HG02981 (cell line): ENCODE measurements at regions not wholly inside any gene's neighbourhood (a gene's known extent, or its start where the extent isn't known, plus 50 kb on each side); places are given as distances from the start of the nearest gene placed in this dataset.
A peak's percentile ranks its signal among the peaks of the same experiment; 100 is the strongest.
"Not testable (repeated sequence)": the region's sequence is repeated elsewhere in the genome, so short reads cannot be mapped to it uniquely, and the experiment has no call there.

Source experiments
- ATAC-seq: cut with Tn5 transposase; IDR thresholded peaks from one replicate; pipeline ENCODE4 v1.9.1; 2021; ENCODE audit warnings: mild to moderate bottlenecking, moderate library complexity; ENCODE audit not compliant: unreplicated experiment

- ATAC-seq = no peak
These were observed 76.9 kb upstream of the YWHAQ start for GRCh38 chr2:9707611-9708160.

DNA sequence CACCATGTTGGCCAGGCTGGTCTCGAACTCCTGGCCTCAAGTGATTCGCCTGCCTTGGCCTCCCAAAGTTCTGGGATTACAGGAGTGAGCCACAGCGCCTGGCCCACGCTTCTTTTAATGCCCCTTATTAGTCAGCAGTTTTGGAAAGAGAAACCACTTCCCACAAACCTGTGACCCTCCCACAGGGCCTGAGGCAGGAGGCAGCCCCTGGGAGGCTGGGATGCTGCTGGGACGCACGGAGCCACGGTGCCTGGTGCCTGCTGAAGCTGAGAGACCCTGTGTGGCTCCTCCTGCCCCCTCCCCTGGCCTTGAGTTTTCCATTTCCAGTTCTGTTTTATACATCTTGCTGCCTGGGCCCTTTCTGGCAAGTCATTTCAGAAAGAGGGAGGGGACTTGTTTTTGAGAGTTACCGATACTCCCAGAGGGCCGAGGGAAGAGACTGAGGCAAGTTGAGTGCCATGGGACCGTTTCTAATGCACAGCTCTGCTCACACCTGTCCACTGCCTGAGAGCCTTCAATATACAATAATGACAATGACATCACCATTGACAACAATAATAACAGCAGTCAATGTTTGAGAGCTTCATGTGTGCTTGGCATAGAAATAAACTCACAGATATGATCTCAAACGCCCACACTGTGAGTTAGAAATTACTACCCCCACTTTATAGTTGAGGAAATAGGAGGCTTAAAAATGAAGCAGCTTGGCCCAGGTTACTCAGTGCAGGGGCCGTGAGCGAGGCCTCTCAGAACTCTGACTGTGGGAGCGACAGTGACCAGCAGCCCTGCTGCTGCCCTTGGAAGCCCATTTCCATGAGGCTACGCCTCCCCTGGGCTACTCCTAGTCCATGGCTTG, 78.1 kb upstream of the YWHAQ start:
- peak; percentile 57 for ATAC-seq

DNA sequence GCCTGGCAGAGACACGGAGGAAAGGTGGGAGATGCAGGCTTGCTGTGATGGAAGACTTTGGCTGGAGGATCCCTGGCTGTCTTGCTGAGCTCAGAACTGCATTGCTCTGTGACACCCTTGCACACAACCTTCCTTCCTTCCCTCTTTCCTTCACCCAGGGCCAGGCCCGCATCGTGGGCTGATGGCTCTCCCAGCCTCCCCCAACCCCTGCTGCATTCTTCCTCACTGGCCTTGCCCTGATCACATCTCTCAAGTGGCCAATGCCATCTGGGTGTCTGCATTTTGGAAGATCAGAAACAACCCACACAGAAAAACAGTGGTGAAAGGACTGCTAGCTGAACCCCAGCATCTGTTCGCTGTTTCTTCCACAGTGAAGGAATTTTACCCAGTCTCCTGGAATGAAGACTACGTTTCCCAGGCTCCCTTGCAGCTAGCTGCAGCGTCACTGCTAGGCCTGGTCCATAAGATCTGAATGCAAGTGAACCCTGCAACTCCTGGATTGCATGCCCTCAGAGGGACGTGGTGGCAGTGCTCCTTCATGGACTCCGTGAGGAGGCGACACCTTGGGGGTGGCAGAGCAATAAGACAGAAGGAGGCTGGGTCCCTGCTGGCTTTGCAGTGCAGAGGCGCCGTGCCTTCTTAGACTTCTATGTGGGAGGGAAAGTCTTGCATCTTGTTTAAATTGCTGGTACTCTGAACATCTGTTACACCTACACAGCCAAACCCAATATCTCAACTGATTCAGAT, 78.9 kb upstream of the YWHAQ start:
- ATAC-seq = no peak

DNA sequence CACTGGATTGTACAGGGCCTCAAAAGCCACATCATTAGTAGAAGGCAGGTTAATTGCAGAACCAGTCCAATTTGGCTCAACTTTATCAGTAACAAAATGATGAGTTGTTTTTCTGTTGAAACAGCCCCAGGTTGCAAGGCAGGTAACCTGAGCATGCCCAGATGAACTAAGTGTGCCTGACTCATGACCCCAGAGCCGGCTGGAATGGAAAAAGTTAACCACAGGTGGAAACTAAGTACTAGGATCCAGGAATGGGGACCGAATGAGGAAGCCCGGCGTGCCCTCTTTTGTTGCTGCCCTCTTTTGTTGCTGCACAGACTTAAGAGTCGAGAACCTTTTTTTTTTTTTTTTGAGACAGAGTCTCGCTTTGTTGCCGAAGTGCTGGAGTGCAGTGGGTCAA, 79.5 kb upstream of the YWHAQ start:
- ATAC-seq = no peak

GRCh38 chr2:9712263-9712662, 81.5 kb upstream of the YWHAQ start:
- no peak for ATAC-seq

DNA sequence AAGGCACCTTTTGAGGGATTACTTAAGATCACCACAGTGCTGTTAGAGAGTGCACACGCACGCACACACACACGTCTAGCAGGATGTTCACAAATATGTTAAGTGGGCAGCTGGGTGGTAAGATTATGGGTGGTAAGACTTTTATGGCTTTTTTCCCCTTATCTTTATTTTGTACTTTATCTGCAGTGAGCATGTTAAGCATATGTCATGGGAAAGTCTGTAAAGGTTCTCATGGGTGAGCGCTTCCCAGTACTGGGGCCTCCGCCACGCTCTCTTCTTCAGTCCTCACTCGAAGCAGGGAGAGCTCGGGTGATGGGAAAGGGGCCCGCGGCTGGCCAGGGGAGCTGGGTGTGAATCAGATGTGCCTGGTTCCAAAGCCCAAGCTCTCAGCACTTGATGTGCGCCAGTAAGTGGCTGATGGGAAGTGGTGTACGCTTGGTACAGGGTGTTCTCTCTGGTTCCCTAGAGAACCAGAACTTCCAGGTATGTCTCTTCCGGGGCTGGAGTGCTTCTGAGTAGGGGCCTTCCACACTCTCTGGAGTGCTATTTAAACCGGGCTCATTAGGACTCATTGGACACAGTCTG, 83.9 kb upstream of the YWHAQ start:
- ATAC-seq = no peak

DNA sequence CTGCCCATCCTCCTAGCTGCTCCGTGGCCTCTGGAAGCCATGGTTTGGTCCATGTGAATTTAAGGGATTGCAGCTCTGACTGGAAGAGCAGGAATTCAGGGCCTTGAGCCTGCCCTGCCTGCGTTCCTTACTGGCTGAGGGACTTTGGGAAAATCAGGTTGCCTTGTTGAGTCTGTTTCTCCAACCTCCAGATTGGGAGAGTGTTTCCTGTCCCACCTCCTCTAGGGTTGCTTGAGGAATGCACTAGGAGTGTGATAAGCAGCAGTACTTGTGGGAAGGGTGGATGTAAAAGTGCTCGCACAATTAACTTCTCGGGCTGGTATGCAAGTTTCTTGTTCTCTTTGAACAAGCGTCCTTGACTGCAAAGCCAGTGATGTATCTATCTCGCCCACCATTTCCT, 84.4 kb upstream of the YWHAQ start:
- ATAC-seq = no peak

- ATAC-seq = no peak
These were observed 87.2 kb upstream of the YWHAQ start for GRCh38 chr2:9717886-9718451.

GRCh38 chr2:9720352-9721093, 89.7 kb upstream of the YWHAQ start:
- ATAC-seq = no peak

DNA sequence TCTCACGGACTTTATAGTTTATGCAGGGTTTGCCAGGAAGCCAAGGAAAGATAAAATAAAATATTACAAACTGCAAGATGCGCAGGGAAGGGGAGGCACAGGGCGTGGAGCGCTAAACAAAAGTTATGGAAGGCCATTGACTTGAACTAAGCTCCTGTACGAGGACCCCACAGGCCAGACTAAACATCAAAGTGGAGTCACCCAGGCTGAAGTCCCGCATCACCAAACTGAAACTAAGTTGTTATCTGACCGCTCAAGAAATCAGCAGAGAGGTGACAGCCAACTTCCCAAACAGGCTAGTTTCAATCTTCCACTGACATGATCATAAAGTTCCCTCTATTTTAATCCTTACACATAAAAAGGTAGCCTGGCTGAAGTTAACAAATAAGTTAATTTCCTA, 90.5 kb upstream of the YWHAQ start:
- ATAC-seq = no peak

- ATAC-seq = no peak
These were observed 91.7 kb upstream of the YWHAQ start for GRCh38 chr2:9722451-9722850.

DNA sequence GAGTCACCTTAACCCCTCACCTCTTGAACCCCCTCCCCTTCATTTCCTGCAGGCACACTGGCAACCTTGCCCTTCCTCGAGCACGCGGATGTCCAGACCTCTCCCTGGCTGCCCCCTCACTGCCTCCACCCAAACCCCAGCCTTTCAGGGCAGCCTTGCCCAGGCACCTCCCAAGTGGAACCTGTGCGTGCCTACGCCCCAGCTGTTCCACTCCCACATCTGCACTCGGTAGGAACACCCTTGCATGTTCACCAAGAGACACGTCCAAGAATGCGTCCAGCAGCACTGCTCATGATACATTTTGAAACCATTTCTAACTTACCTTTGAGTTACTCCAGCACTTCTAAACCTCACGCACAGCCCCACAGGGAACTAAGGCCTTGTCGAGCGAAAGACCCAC, 93.8 kb upstream of the YWHAQ start:
- ATAC-seq = no peak

DNA sequence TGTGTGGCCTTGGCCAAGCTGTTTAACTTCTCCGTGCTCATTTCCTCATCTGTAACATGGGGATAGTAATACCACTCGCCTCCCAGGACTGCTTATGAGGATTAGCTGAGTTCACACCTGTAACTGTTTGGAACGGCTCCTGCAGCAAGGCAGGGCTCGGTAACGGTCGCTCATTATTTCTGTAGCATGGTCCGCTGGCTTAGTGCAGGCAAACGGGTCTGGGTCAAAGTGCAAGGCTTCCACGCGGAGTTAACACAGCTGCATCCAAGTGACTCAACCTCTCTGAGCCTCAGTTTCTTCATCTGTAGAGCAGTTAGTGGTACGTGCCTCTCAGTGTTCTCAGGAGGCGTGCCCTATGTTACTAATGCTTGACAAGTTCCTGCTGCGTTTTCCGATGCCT, 94.3 kb upstream of the YWHAQ start:
- ATAC-seq = no peak

GRCh38 chr2:9726016-9726415, 95.2 kb upstream of the YWHAQ start:
- not testable (repeated sequence) for ATAC-seq

- not testable (repeated sequence) for ATAC-seq
These were observed 99.7 kb upstream of the YWHAQ start for GRCh38 chr2:9730523-9730922.

- no peak for ATAC-seq
These were observed 102.0 kb upstream of the YWHAQ start for GRCh38 chr2:9732824-9733223.

- ATAC-seq = no peak
These were observed 103.5 kb upstream of the YWHAQ start for GRCh38 chr2:9734308-9734707.

DNA sequence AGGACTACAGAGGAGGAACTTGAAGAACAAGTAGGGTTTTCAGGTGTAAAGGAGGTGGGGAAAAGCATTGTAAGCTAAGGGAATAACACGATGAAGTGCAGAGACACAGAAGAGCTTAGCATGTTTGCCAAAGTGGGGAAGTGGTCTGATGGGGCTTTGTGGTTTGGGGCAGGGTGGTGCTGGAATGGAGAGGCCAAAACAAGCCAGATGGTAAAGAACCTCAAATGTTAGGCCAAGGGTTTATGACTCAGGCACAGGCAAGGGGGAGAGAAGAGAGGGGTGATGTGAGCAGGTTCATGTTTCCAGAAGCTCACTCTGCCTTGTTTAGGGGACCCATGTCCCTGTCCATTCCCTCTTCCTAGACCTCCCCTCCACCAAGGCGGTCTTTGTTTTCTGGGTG, 104.5 kb upstream of the YWHAQ start:
- no peak for ATAC-seq

GRCh38 chr2:9736021-9736420, 105.2 kb upstream of the YWHAQ start:
- no peak for ATAC-seq

- no peak for ATAC-seq
These were observed 106.0 kb upstream of the TAF1B start for GRCh38 chr2:9737053-9737875.
